Stimulated activated CD4-positive, alpha-beta T cell treated with anti-CD3 and anti-CD28 coated beads, TNF-alpha, amount 100 ng/mL, for 24 hours (primary cell): ENCODE measurements at regions not wholly inside any gene's neighbourhood (a gene's known extent, or its start where the extent isn't known, plus 50 kb on each side); places are given as distances from the start of the nearest gene placed in this dataset.
"Not testable (repeated sequence)": the region's sequence is repeated elsewhere in the genome, so short reads cannot be mapped to it uniquely, and the experiment has no call there.

ENCODE experiments used
- DNase-seq, 3 experiments: peaks; one replicate each; pipeline ENCODE4 v3.0.0-alpha.2; 2020; ENCODE audit warnings: low read depth in 3 of 3

- DNase-seq = no peak
Observed at GRCh38 chr9:1871626-1872419, 143.3 kb upstream of the SMARCA2 start.

DNA sequence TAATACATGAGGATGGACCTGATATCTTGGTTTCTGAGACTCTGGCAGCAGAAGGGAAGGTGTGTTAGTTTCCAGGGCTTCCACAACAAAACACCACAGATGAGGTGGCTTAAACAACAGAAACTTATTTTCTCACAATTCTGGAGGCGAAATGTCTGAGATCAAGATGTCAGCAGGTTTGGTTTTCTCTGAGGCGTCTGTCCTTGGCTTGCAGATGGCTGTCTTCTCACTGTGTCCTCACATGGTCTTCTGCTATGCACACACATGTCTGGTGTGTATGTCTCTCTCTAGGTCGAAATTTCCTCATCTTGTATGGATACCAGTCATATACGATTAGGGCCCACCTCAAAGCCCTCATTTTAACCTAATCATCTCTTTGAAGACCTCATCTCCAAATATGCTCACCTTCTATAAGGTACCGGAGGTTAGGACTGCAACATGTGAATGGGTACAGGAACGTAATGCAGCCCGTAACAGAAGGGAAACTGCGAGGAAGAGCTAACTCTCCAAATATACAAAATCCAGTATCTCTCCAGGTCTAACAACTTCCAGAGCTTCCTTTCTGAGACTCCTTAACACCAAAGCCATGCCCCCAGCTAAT lies 139.8 kb upstream of the SMARCA2 start:
- no peak for DNase-seq

DNA sequence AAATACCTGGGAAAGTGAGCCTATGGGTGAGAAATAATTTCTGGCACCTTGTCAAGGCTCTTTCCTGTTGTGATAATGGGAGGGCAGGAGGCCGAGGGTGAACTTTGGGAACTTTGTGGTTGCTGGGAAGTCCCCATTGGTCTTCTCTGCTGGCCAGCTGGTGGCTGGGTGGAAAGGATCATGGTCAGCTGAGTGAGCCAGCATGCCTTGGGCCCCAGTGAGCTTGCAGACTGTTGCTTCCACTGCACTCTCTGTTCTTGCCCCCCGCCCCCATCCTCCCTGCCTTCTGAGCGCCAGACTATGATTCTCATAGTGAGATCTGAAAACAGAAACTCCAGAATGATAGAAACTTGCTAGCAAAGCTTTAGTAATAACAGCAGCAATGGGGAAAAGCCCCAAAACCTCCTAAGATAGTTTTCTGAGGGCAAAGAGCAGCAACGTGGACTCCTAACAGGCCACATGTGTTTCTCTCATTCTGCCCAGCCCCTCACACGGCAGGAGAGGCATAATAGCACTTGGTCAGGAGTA lies 139.2 kb upstream of the SMARCA2 start:
- peak; percentile 51 to 83 (median 53) for DNase-seq

DNA sequence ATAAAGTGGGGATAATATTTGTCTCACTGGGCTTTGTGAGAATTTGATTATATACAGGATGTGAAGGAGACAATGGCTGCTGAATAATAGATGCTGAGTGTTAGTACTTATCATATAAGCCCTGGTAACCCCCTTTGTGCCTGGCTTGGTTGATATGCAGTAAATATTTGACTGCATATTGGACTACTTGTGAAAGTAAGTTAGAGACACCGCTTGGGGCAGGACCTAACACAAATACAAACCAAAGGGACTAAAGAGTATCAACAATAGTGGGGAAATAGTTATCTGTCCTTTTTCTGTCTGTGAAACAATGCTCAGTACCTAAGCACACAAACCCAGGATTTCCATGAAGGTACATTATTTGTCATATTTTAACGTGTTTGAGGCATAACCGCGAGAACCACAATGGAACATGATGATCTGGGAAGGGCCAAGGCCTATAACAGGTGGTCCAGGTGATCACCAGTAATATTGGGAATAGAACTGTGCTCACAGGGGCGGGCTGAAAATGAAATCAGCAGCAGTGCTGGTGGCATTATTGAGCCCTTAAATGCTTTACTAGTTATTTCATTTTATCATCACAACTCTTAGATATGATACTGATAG lies 138.2 kb upstream of the SMARCA2 start:
- no peak for DNase-seq

GRCh38 chr9:1877951-1878350 lies 137.2 kb upstream of the SMARCA2 start:
- DNase-seq = no peak

DNA sequence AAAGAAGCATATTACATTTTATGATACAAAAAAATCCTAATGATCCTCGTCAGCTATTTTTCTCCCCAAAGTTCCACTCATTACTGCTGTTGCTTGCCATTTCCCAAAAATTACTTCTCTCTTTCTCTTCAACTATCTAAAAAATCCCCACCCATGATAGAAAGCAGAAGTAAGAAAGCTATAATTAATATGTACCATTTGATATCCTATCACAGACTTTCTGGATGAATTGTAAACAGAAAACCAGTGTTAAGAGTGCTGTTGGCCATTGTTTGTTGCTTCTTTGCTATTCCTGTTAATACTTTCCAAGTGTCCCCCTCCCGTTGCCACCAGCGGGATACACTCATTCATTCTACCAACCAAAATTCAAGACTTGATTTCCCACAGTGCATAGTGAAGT lies 136.3 kb upstream of the SMARCA2 start:
- DNase-seq = no peak

GRCh38 chr9:1879501-1879900 lies 135.6 kb upstream of the SMARCA2 start:
- DNase-seq = peak in 1 of 3 experiments; percentile 17

DNA sequence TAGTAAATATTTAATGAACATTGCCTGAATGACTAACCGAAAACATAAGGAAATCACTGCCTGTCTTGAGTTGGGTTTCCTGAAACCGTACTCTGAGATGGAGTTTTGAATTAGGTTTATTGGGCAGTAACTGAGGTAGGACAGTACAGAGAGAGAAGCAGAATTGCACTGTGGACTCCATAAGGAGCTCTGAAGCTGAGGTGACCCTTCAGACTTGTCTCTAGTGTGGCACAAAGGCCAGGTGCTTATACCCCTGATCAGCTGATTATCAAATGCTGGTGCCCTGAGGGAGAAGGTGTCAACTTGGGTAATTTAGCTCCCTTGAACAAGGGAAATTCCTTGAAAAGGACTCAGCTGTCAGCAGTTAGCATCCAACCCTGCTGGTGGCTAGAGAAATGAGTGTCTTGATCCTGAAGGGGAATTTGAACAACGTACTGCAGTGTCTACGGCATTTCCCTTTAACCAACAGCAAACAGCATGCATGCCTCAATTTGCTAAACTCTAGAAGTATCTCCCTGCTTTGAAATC lies 135.0 kb upstream of the SMARCA2 start:
- no peak for DNase-seq

GRCh38 chr9:1881708-1882295 lies 133.3 kb upstream of the SMARCA2 start:
- no peak for DNase-seq

DNA sequence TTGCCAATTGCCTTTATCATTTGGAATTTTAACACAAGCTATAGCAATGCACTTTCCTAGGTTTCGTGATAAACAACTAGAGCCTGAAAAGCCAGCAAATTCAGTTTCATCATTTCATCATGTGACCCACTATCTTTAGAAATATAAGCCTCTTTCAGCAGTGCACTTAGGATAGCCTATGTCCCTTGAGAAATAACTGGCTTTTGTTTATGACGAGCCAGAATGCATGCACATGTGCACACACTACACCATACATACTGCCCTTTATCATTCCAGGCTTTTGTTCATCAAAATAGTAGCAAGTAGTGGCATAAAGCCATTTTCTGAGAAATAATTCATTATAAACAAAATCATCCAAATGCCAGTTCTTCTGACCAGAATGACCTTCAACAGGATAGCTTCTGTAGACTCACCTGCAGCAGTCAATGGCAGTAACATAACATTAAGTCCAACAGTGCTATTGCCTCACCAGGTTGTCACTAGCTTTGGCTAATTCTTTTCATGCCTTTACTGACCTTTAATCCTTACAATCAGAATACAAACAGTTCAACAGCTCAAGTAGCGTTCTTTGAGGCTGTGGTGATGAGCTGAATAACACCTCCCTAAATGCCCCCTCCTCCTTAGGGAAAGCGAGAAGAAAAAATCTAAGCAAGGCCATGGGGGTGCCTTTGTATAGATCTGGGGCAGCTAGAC lies 132.3 kb upstream of the SMARCA2 start:
- no peak for DNase-seq

DNA sequence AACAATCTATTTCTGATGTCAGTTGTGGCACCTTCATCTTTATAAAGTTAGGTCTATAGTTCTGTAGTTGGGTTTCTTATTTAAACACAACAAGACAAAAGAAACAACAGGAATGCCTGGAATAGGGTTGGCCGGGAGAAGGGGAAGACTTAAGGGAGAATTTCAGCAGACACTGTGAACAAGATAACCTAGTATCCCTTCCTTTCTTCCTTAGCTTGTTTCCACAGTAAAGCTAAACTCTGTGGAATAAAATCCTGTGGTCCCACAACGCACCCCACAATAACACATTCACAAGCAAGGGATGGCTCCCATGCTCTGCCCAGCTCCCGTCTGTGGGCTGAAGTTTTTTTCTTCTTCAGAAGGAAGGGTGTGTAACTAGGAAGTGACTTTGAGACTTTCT lies 124.9 kb upstream of the SMARCA2 start:
- DNase-seq = no peak

DNA sequence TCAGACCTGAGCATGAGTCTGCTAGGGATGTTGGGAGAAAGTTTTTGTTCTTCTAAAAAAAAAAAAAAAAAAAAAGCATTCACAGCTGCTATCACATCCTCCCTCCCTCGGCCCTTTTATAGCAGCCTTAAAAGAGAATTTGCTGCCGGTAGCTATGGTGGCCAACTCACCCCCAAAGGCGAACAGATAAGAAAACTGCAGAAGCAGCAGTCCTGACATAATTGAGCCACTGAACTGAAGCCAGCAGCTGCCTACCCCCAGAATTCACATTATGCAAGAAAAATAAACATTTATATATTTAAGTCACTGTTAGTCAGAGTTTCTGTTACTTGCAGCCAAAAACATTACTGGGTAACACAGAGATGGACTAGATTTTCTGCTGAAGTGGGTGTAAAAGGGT lies 124.3 kb upstream of the SMARCA2 start:
- no peak for DNase-seq

DNA sequence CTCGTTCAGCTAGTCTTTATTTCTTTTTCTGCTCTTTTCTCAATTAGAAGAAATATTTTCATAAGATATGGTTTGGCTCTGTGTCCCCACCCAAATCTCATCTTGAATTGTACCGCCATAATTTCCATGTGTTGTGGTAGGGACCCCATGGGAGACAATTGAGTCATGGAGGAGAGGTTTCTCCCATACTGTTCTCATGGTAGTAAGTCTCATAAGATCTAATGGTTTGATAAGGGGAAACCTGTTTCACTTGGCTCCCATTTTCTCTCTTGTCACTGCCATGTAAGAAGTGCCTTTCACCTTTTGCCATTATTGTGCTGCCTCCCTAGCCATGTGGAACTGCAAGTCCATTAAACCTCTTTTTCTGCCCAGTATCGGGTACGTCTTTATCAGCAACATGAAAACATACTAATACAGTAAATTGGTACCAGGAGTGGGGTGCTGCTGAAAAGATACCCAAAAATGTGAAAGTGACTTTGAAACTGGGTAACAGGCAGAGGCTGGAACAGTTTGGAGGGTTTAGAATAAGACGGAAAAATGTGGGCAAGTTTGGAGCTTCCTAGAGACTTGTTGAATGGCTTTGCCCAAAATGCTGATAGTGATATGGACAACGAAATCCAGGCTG lies 112.0 kb upstream of the SMARCA2 start:
- DNase-seq = not testable (repeated sequence)

DNA sequence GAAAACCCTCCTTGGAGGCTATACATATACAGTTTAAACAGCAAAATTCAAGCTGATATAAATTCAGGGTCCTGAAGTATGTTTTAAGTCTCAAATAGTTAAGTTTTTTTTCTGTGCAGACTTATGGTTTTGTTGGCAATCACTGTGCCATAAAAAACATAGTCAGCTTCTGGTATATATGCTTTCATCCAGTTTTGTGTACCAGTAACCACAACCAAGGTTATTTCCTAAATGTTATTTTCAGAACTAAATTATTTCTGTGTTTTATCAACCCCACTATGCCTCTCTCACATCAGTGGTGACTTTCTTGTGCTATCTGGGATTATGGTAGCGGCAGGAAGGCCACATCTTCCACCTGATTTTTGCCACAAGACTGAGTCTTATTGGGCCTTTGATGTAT lies 107.7 kb upstream of the SMARCA2 start:
- DNase-seq = no peak

DNA sequence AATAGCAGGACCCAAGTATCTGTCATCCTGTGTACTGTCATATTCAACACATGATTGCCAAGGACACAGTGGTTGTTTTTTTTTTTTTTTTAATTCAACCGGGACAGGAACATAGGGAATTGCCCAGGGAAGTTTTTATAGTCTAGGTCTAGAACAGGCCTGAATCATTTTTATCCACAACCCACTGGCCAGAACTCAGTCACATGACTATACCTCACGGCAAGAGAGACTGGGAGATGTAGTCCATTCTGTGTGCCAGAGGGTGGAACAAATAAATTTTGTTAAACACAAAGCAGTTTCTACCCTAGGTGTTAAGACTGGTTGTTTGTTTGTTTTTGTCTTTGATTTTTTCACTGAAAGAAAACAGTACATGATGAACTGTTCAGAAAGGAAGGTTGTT lies 105.8 kb upstream of the SMARCA2 start:
- DNase-seq = no peak

DNA sequence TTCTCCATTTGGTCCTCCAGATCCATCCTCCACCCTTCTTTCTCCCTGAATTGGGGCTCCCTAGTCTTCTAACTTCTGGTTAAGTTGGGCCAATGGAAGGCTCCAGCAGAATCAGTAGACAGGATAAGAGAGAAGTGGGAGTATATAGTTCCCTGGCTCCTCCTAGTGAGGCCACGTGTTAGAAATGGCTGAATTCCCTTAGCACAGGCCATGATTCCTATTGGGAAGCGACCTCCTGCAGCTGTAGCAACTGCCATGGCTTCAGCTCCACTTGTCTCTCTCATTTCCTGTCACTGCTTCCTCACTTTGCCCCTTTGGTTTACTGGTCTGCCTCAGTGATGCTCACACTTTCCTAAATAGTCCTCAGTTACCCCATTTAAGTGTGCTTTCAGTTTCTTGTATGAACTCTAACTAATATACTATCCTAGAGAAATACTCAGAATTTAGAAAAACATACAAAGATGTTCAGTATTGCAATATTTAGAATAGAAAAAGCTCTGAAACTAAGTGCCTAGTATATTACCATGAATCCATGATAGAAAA lies 104.8 kb upstream of the SMARCA2 start:
- no peak for DNase-seq

DNA sequence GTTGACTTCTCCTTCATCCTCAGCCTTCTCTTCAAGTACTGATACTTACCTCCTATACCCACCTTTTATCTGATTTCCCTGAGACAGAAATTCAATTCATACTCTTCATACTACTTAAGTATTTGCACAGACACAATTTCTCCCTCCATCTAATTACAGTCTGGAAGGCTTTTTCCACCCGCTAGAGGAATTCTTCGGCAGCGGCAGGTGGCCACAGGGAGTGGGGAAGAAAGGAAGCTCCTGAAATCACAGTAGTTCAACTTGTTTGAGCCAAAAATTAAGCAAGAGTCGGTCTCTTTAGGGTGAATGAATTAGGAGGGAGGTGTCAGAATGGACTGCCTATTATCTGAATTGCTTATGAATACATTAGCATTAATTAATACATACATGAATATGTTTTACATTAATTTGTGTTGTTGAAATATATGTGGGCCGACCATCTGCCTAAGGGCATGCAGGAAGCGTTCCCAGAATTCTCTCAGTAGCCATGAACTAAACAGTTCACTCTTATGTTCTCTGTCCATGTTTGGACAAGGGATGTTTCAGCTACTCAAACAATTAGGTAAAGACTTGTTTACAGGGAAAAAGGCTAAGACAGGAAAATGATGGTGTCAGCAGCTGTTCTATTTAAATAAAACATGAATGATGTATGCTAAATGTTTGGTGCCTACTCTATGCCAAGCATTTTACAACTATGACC lies 101.4 kb upstream of the SMARCA2 start:
- no peak for DNase-seq

DNA sequence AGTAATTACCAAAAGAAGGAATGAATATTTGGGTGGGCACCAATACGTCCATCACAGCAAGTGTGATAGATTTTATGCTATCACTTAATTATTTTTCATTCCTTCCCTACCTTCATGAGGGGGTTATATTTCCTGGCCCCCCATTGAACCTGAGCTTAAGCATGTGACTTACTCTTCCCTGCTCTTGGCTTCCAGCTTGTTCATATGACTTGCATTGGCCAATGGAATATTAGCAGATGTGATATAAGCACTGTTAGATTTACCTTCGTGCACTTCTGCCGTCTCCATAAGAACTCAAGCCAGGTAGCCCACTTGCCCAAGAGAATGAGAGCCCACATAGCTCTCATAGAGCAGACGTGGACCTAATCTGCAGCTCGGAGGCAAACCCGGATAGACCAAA lies 99.1 kb upstream of the SMARCA2 start:
- no peak for DNase-seq

DNA sequence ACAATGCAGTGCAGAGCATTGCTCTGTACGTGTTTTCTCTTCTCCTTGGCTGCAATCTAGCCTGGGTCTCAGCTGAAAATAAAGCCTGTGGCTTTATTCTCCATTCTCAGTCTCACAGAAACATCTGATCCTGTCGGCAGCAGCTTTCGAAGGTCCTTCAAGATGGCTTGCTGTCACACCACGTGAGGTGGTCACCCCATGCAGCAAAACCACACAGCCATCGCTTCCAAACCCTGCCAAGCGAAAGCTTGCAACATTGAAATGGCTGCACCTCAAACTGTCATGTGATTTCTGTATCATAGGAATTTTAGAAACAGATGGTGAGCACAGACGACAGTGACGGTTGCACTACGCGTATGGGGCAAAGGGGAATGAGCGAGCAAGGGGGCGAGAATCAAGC lies 98.5 kb upstream of the SMARCA2 start:
- DNase-seq = no peak

DNA sequence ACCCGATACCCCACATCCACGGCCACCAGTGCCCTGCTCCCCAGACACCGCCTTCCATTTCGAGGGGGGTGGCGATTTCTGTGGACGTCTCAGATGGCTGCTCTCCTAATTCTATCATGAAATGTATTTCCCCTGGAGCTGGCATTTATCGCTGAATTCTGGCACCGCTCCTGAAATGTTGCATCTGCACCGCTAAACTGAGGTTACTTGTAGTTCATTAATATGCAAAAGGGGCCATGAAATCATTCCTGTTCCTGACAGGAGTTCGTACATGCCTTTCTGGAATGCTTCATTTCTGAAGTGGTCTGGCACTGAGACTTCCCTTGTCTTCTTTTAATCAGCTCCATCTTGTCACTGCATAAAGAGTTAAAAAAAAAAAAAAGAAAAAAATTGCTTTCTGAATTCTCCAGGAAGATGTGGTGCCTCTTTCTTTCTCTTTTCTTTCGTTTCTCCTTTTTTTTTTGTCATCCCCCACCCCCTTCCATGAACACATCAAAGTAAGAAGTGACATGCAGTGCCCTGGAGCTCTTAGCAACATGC lies 97.7 kb upstream of the SMARCA2 start:
- DNase-seq = no peak
